Body of pancreas (tissue), 4 donors: ENCODE measurements at regions not wholly inside any gene's neighbourhood (a gene's known extent, or its start where the extent isn't known, plus 50 kb on each side); places are given as distances from the start of the nearest gene placed in this dataset.

Experiments
- CTCF ChIP-seq, 7 experiments: fragments of 450-650 bp in 4 of 7; fragments of 200-600 bp in 3 of 7; sonication (generic) in 3 of 7; IDR thresholded peaks; one replicate each; pipeline ENCODE4 v1.5.1; 2016 to 2019; ENCODE audit warnings: antibody characterized with exemption in 7 of 7
- POLR2A ChIP-seq, 3 donors: fragments of 450-650 bp; IDR thresholded peaks; one replicate each; pipeline ENCODE4 v1.6.1; 2016; ENCODE audit warnings: antibody characterized with exemption in 3 of 3, mild to moderate bottlenecking in 2 of 3

DNA sequence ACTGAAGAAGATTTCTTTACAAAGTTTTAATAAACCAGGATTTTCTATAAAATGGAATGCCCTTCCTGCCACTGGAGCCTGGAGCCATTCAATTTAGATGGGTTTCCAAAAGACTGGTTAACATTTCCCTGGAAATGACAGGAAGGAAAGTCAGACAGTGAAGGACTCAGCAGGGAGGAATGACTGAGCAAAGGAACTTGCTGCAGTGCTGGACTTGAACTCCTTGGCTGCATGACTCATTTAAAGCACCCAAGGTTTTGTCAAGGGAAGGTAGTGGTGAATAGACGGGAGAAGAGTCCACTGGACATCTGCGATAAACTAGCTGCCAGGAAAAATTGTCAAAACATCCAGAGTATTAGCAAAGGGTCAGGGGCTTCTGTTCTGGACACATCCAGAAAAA is 163.8 kb upstream of the SLC28A3 start:
- TF ChIP-seq CTCF (IDR thresholded peaks at IDR 0.05), result no peak
- TF ChIP-seq POLR2A (IDR thresholded peaks at IDR 0.05), result no peak
